Esophagus muscularis mucosa (tissue), 4 donors: ENCODE measurements at regions not wholly inside any gene's neighbourhood (a gene's known extent, or its start where the extent isn't known, plus 50 kb on each side); places are given as distances from the start of the nearest gene placed in this dataset.

Experiments used
- DNase-seq: peaks from one replicate; pipeline ENCODE4 v3.0.0-alpha.2; 2017; ENCODE audit errors: extremely low spot score
- H3K27ac ChIP-seq, 4 donors: fragments of 200-600 bp; sonication (generic); replicated peaks in 1 of 4; 1 replicate in 3 of 4; 2 replicates in 1 of 4; pipeline ENCODE4 v1.5.1; 2016 to 2019; ENCODE audit warnings: mild to moderate bottlenecking in 1 of 4
- H3K27me3 ChIP-seq, 4 donors: fragments of 200-600 bp; sonication (generic); one replicate each; pipeline versions ENCODE4 v1.5.1 to v1.6.0; 2016 to 2019
- H3K36me3 ChIP-seq, 4 donors: fragments of 200-600 bp; sonication (generic); one replicate each; pipeline ENCODE4 v1.5.1; 2016 to 2019
- H3K4me1 ChIP-seq, 4 donors: fragments of 200-600 bp; sonication (generic); one replicate each; pipeline ENCODE4 v1.5.1; 2016 to 2019
- H3K4me3 ChIP-seq, 4 donors: fragments of 200-600 bp; sonication (generic); 1 replicate in 2 of 4; 2 replicates in 2 of 4; pipeline ENCODE4 v1.5.1; 2016 to 2019; ENCODE audit warnings: mild to moderate bottlenecking in 4 of 4, moderate library complexity in 1 of 4
- H3K9me3 ChIP-seq, 4 donors: fragments of 200-600 bp; sonication (generic); 1 replicate in 3 of 4; 2 replicates in 1 of 4; pipeline ENCODE4 v1.5.1; 2016 to 2019
- CTCF ChIP-seq, 3 experiments: fragments of 200-600 bp in 2 of 3; fragments of 450-650 bp in 1 of 3; sonication (generic) in 2 of 3; IDR thresholded peaks; one replicate each; pipeline ENCODE4 v1.5.1; 2017 to 2019; ENCODE audit warnings: antibody characterized with exemption in 3 of 3, mild to moderate bottlenecking in 2 of 3, moderate library complexity in 1 of 3
- EP300 ChIP-seq: sonication (generic); formaldehyde crosslinking; IDR thresholded peaks from one replicate; pipeline ENCODE4 v1.6.1; 2017; ENCODE audit warnings: antibody characterized with exemption
- POLR2A ChIP-seq: fragments of 450-650 bp; IDR thresholded peaks from one replicate; pipeline ENCODE4 v1.6.1; 2017; ENCODE audit warnings: antibody characterized with exemption, moderate library complexity, mild to moderate bottlenecking, low read depth
- POLR2AphosphoS5 ChIP-seq, 2 donors: sonication (generic); formaldehyde crosslinking; IDR thresholded peaks; one replicate each; pipeline ENCODE4 v1.6.1; 2017; ENCODE audit warnings: antibody characterized with exemption in 2 of 2
- WGBS: methylation state at CpG from one replicate; pipeline ENCODE4 v1.1.5; 2018; 5-methylcytosine and 5-hydroxymethylcytosine counted together
- intact Hi-C: fragments of 100-400 bp; cut with DNase I; formaldehyde crosslinking; loops from one replicate; pipeline ENCODE4 v1.15.1; 2023

GRCh38 chr7:11895337-11895736, 63.3 kb upstream of the THSD7A start:
- WGBS: 91% methylated on average over 1 of the region's 1 CpG
- Histone ChIP-seq H3K9me3 (no peaks in the 10 kb centered on the region), H3K27me3 (no peaks in the 10 kb centered on the region), H3K4me1 (no peaks in the 10 kb centered on the region), H3K36me3 (no peaks in the 10 kb centered on the region), H3K27ac (no peak overlapping the region), H3K4me3 (no peak overlapping the region)
- no peak for DNase-seq
- intact Hi-C loops: no loop called here
- TF ChIP-seq POLR2AphosphoS5 (IDR thresholded peaks at IDR 0.05) (no peak), CTCF (IDR thresholded peaks at IDR 0.05) (no peak), EP300 (no peak), POLR2A (no peak)

GRCh38 chr7:11896663-11897062, 64.7 kb upstream of the THSD7A start:
- no peak overlapping the region for H3K27ac ChIP-seq
- intact Hi-C loops: no loop called here
- H3K9me3 ChIP-seq: no peaks in the 10 kb centered on the region
- no peaks in the 10 kb centered on the region for H3K36me3 ChIP-seq
- H3K27me3 ChIP-seq: no peaks in the 10 kb centered on the region
- H3K4me3 ChIP-seq: no peak overlapping the region
- WGBS: 20% methylated on average over 1 of the region's 1 CpG
- H3K4me1 ChIP-seq: no peaks in the 10 kb centered on the region
- DNase-seq: no peak
- TF ChIP-seq EP300: no peak
- no peak for TF ChIP-seq POLR2A

- intact Hi-C loops: no loop called here
- H3K4me1 ChIP-seq: no peaks in the 10 kb centered on the region
- H3K9me3 ChIP-seq: peaks cover 0 to 3% (median 0%) of the 10 kb centered on the region in 4 donors
- no peak overlapping the region for H3K4me3 ChIP-seq
- no peak overlapping the region for H3K27ac ChIP-seq
- no peak for DNase-seq
- TF ChIP-seq POLR2AphosphoS5 (IDR thresholded peaks at IDR 0.05) (no peak), CTCF (IDR thresholded peaks at IDR 0.05) (no peak), POLR2A (no peak), EP300 (no peak)
- no peaks in the 10 kb centered on the region for H3K36me3 ChIP-seq
- H3K27me3 ChIP-seq: no peaks in the 10 kb centered on the region
These were observed 67.2 kb upstream of the THSD7A start for GRCh38 chr7:11899247-11899646.

GRCh38 chr7:11910253-11910652, 78.3 kb upstream of the THSD7A start:
- DNase-seq: no peak
- Histone ChIP-seq H3K4me1 (no peaks in the 10 kb centered on the region), H3K27me3 (no peaks in the 10 kb centered on the region), H3K4me3 (no peak overlapping the region), H3K9me3 (no peaks in the 10 kb centered on the region), H3K27ac (no peak overlapping the region), H3K36me3 (no peaks in the 10 kb centered on the region)
- no peak for TF ChIP-seq POLR2AphosphoS5 (IDR thresholded peaks at IDR 0.05)
- TF ChIP-seq CTCF (IDR thresholded peaks at IDR 0.05): no peak
- no peak for TF ChIP-seq POLR2A
- TF ChIP-seq EP300: no peak
- intact Hi-C loops: no loop called here
- 87% methylated on average over 2 of the region's 2 CpGs for WGBS

DNA sequence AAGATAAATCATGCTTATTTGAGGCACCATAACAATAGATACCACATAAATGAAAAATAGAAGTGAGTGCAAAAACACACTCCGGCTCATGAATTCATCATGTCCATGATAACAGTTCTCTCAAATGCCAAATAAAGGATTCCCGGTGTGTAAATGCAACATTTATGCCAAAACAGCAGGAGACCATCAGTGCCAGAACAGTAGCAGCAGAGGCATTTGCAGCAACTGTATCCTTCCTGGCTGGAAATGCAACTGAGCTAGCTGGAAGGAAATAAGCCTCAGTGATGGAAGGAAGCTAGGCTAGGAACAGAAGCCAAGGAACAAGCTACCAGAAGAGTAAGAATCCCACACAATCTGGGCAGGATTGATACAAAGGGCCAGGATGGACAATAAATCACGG, 79.9 kb upstream of the THSD7A start:
- 27% methylated on average over 3 of the region's 3 CpGs for WGBS
- DNase-seq: no peak
- no peaks in the 10 kb centered on the region for H3K27me3 ChIP-seq
- TF ChIP-seq POLR2AphosphoS5 (IDR thresholded peaks at IDR 0.05) (no peak), EP300 (no peak), CTCF (IDR thresholded peaks at IDR 0.05) (no peak), POLR2A (no peak)
- intact Hi-C loops: no loop called here
- no peaks in the 10 kb centered on the region for H3K9me3 ChIP-seq
- H3K4me1 ChIP-seq: no peaks in the 10 kb centered on the region
- no peak overlapping the region for H3K27ac ChIP-seq
- H3K4me3 ChIP-seq: no peak overlapping the region
- H3K36me3 ChIP-seq: no peaks in the 10 kb centered on the region
